ENCODE measurements at regions not wholly inside any gene's neighbourhood (a gene's known extent, or its start where the extent isn't known, plus 50 kb on each side); places are given as distances from the start of the nearest gene placed in this dataset.
A peak's percentile ranks its signal among the peaks of the same experiment; 100 is the strongest.
"Not testable (repeated sequence)": the region's sequence is repeated elsewhere in the genome, so short reads cannot be mapped to it uniquely, and the experiment has no call there.

- DNase-seq: no peak
Observed at GRCh38 chrX:18002791-18003190, 141.7 kb upstream of the RAI2 start.

GRCh38 chrX:17994429-17994828, 133.3 kb upstream of the RAI2 start:
- DNase-seq: no peak

DNA sequence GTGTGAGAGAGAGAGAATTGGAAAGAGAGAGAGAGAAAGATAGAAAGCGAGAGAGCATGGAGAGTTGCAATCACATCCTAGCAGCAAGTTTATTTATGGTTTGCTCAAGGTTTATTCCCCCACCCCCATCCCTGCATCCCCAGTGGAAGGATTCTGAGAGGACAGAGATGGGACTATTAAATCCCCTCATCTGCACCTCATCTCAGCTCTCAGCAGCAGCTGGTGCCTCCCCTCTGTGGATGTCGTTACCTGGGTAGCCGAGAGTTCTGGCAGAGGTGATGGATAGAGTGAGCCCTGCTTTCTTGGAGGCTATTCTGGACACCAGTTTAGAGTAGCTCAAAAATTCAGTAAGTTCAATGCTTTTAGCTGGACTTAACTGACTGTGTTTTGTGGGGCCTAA, 132.0 kb upstream of the RAI2 start:
- no peak for DNase-seq

- no peak for DNase-seq
Observed at GRCh38 chrX:17990532-17990931, 129.4 kb upstream of the RAI2 start.

- no peak for DNase-seq
Observed at GRCh38 chrX:17987783-17988182, 126.7 kb upstream of the RAI2 start.

DNA sequence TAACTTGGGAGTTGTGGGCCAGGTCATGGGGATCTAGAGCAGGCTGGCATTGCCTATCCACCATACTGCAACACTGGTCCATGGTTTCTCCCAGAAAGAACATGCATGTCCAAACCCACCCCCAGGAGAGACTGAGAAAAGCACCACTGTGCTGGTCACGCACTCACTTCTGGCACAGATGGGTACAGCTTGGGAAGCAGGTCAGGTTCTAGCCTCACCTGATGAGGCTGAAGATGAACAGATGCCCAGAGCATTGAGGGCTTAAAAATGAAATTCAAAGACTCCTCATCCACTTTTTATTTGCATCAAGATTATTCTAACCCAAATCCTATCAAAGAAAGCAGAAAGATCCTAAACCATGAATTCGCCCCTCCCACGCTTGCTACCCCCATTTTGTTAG, 125.9 kb upstream of the RAI2 start:
- DNase-seq: no peak

DNA sequence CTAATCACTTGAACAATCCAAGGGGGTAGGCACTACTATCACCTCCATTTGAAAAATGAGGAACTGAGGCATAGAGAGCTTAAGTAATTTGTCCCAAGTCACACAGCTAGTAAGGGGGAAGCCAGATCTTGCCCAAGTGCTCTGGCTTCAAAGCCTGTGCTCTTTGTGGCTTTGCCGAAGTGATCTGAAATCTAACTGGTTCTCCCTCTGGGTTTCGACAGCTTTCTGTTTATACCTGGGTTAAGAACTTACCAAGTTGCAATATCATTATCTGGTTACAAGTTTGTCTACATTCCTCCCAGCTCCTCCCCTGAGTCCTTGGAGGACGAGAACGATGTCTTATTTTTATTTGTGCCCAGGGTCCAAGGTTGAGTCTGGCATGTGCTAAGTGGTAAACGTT, 125.3 kb upstream of the RAI2 start:
- no peak for DNase-seq

DNA sequence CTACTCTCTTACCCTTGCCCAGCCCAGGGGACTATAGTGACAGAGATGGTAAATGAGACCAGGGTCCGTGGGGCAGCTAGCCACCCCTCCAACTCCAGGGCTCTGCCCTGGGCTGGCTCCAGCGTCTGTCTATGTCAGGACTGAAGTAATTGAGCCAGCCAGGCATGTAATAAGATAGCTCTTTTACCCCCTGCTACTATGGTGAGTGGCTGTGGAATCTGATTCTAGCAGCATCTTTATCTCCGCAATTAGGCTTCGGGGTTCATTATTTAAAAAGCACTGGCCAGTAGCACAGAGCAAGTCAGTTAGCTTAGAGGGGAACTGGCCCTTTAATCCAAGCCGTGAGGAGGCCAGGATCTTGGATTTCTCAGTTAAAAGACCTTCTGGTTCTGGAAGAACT, 123.3 kb upstream of the RAI2 start:
- no peak for DNase-seq

DNA sequence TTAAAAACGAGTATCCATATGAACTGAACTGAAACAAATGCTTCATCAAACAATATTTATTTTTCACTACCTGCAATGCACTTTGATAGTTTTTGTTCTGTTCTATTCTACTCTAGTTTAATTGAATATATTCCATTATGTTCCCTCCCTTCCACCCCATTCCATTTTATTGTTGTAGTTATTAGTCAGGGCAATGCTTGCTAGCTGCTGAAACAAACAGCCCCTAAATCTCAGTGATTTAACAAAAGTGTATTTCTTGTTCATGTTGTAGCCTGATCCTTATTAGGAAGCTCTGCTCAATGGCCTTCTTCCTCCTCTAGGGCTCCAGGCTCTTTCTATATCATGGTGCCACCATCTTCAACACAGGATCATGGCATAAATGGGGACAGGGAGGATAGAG, 122.3 kb upstream of the RAI2 start:
- DNase-seq: no peak

- no peak for DNase-seq
Observed at GRCh38 chrX:17977696-17978095, 116.6 kb upstream of the RAI2 start.

- DNase-seq: no peak
Observed at GRCh38 chrX:17976955-17977354, 115.9 kb upstream of the RAI2 start.

- DNase-seq: not testable (repeated sequence)
Observed at GRCh38 chrX:17975349-17975748, 114.3 kb upstream of the RAI2 start.

DNA sequence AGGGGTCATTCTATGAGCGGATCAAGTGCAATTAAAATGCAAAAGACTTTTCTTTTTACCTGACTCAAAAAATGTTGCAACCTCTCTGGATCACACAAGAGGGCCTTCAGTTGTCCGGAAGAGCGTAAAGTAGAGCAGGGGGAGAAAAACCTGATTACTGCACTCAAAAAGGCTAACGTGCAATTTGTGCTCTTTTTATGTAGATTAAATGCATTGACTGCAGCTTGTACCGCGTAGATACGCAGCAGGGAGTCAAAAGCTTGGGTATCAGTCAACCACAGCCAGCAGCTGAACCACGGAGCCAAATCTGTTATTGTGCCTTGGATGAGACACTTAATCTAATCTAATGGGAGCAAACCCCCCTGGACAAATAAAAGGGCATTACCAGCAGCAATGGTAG, 107.3 kb upstream of the RAI2 start:
- no peak for DNase-seq

DNA sequence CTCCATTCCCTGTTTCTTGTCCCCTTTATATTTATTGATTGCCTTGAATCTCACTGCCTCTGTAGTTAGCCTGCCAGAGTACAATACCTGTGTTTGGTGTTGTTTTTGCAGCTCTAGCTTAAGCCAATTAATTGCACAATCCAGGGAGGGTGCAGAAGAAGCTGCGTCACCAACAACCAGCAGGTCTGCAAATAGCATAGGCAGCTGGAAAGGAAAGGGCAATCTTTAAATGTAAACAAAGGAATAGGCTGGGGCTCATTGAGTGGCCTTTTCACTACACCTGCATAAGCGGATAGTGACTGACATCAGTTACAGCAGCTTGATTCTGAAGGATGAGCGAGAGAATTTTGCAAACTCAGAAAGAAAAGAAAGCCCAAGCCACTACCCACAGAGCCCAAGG, 106.8 kb upstream of the RAI2 start:
- no peak for DNase-seq

DNA sequence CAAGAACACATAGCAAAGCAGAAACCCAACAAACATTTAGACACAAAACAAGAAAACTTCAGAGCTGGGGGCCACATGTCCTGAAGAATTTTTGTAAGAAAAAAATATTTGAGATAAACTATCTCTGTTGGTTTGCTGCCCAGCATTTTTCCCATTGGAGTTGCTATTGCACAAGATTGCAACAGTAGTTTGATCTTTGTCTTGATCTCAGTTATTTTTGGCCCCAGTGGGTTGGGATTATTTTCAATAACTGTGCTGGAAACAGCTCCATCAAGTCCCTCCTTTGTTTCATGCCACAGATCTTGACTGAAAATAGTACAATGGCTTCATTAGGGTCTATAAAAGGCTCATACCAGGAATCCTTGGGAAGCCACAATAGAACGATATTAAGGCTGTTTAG, 103.8 kb upstream of the RAI2 start:
- DNase-seq: no peak

GRCh38 chrX:17960891-17961290, 99.8 kb upstream of the RAI2 start:
- DNase-seq: no peak

DNA sequence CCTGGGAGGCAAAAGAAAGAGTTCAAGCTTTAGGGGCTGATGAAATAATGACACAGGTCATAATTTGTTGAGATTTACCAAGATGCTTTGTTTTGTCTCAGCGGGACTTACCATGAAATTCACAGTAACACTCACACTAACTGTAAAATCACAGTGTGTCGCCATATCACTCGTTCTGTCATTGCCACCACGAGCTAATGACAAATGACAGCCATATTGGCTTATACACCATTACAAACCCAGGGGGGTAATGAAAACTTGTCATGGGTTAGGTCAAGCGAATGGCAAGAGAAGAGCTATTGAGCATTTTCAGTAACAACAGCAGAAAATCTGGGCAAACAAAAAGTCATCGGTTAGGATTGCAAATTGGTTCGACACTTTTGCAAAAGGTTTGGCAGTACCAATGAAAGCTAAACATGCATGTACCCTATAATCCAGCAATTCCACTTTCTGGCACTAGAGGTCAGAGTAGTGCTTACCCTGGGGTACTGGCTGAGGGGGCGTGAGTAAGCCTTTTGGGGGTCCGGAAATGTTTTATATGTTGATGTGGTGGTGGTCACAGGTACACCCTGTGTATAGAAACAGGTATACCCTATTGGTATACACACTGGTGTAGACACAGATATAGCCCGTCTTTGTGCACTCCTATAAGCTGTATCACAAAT, 83.9 kb upstream of the RAI2 start:
- DNase-seq: peak; percentile 35

- DNase-seq: not testable (repeated sequence)
Observed at GRCh38 chrX:17941171-17941570, 80.1 kb upstream of the RAI2 start.

DNA sequence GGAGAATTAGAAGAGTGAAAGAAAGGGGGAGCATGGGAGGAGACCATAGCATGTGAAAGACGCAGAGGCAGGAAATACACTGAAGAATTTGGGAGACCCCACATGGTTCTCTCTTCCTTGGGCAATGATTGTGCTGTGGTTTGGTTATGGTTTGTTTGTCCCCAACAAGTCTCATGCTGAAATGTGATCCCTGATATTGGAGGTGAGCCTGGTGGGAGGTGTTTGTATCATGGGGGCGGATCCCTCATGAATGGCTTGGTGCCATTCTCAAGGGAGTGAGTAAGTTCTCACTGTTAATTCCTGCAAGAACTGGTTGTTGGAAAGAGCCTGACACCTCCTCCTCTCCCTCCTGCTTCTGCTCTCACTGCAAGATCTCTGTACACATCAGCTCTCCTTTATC, 78.6 kb upstream of the RAI2 start:
- DNase-seq: no peak

DNA sequence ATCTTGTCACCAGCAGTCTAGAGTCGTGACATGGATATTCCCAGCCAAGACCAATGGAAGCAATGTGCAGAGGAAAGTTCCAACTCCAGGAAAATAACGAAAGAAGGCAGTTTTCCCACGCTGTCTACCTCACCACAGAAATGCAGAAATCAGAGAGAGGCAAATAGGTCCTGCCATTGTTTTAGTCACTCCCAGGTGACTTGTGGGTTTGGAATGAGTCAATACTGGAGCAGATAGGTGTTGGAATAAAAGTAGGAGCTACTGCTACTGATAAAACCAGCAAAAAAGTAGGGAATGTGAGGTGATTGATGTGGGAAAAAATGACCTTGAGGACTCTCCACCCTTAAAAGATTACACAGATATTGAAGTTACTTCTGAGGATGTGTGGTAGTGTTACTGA, 72.8 kb upstream of the RAI2 start:
- no peak for DNase-seq

DNA sequence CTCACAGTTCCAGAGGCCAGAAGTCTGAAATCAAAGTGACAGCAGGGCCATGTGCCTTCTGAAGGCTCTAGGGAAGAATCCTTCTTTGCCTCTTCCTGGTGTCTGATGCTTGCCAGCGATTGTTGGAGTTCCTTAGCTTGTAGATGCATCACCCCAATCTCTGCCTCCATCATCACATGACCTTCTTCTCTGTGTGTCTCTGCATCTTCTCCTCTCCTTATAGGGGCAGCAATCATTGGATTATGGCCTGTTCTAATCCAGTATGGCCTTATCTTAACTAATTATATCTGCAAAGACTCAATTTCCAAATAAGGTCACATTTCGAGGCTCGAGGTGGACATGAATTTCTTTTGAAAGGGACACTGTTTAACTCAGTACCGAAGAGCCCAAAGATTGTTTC, 71.7 kb upstream of the RAI2 start:
- no peak for DNase-seq

DNA sequence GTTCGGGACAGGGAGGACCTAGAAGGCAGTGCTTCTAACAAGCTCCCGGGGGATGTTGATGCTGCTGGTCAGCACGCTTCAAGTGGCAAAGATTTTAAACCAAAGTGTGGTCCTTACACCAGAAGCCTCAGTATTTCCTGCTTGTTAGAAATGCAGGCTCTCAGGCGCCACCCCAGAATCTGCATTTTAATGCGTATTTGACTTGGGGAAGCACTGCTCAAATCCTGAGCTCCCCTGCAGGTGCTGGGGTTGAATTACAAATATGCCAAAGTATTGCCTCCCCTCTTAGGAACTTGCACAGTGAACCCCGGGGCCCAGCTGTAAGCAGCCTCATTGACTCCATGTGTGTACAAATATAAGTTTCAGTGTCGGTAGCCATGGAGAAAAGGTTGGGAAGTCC, 70.8 kb upstream of the RAI2 start:
- DNase-seq: no peak

DNA sequence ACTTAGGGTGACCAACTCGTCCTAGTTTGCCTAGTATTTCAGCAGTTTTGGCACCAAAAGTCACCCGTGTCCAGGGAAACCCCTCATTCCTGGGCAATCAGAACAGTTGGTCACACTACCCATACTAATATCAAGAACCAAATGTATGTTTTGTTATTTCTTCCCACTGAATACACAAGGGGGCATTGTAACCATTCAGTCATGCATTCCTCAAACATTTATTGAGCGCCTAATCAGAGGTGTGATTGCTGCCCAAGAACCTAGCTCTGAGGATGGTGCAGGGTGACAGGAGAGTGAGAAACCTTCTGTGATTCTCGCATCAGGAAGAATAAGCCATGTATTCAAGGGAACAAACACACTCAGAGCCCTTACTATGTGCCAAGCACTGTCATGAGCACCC, 69.8 kb upstream of the RAI2 start:
- DNase-seq: no peak

DNA sequence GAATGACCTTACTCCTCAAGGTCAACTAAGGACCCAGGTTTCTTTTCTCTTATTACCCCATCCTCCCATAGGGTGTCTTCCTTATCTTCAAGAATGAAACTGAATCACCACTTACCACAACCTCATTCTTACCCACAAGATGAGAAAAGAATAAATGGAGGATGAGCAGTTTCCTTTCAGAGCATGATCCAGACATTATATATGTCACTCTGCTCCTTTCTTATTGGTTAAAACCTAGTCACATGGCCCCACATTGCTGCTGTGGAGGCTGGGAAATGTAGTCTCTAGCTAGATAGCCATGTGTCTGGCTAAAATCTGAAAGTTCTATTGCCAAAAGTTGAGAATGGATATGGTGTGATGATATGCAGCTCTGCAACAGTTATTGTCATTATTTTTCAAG, 62.4 kb upstream of the RAI2 start:
- peak; percentile 28 for DNase-seq

GRCh38 chrX:17922303-17922702, 61.2 kb upstream of the RAI2 start:
- no peak for DNase-seq

Measured in activated CD4-positive, alpha-beta T cell treated with anti-CD3 and anti-CD28 coated beads, Interleukin-2, Interleukin-6, amounts not matched to agents 100 ng/mL and 50 ng/mL, durations not matched to agents 16 hours and 8 hours (primary cell).